ENCODE measurements at regions not wholly inside any gene's neighbourhood (a gene's known extent, or its start where the extent isn't known, plus 50 kb on each side); places are given as distances from the start of the nearest gene placed in this dataset.

DNA sequence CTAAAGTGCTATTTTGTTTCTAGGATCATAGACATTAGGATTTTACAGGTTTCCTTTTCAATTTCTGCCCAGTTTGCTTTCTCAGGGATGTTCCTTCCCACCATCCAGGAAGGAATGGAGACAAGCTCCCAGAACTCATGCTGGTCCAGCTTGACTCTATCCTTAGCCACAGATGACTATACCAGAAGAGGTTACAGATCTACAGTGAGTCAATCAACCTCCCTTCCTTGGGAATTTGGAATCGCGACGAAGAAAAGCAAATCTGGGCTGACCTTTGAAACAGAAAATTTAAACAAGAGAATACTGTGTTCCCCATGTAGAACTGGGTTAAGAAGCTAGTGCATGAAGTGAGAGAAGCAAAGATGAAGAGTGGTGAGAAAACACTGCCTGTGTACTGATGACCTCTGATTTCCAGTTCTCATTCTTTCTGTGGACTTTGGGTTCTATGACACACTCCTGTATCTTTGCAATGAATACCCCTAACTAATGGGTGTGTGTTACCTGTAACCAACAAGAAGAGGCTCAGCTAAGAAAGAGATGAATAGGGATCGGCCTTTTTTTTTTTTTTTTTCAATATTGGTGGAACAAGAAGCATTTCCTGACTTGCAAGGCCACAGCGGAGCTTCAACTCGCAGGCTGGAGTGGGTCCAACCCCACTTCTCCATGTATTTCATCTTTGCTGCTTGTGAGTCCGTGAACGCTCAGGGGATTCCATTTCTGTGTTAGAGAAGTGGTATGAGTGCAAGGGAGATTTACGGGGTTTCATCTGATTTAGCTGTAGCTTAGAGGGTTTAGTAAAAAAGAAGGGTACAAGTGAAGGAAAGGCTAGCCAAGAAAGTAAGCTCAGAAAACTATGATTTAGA is 563.9 kb upstream of the CLINT1 start:
- H3K4me1 ChIP-seq (ENCODE audit: control insufficient read depth, insufficient read depth, low read length, poor library complexity, severe bottlenecking): no peaks in the 10 kb centered on the region
- no peak for DNase-seq

DNA sequence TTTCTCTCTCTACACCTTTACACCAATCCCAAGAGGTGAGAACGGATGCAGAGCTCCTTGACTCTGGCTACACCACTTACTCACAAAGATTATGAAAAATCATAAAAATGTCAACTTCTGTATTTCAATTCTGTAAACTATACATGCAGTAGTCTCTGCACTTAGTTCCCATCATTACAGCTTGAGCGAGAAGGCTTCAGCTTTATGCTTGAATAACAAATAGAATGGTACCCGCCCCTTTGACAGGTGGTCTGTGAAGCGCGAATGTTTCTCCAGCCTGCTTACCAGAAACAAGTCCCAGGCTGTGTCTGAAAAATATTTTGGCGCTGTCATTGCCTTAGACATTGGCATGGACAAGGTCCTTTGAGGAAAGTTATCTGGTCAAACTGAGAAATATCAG is 562.4 kb upstream of the CLINT1 start:
- Histone ChIP-seq H3K4me1 (ENCODE audit: control insufficient read depth, insufficient read depth, low read length, poor library complexity, severe bottlenecking) (no peaks in the 10 kb centered on the region), H3K27ac (ENCODE audit: insufficient read depth, low read length, poor library complexity, severe bottlenecking) (no peak overlapping the region), H3K36me3 (ENCODE audit: control insufficient read depth, insufficient read depth, low read length) (no peaks in the 10 kb centered on the region), H3K27me3 (replicated peaks; ENCODE audit: control insufficient read depth, insufficient read depth, low read length, poor library complexity, severe bottlenecking) (no peaks in the 10 kb centered on the region), H3K4me3 (ENCODE audit: insufficient read depth, low read depth, low read length, poor library complexity, severe bottlenecking) (no peak overlapping the region), H3K9me3 (ENCODE audit: control insufficient read depth, low read length) (no peaks in the 10 kb centered on the region)
- DNase-seq: no peak

More for the DNA sequence above, 563.9 kb upstream of the CLINT1 start:
- Histone ChIP-seq H3K36me3 (ENCODE audit: control insufficient read depth, insufficient read depth, low read length) (no peaks in the 10 kb centered on the region), H3K27ac (ENCODE audit: insufficient read depth, low read length, poor library complexity, severe bottlenecking) (no peak overlapping the region), H3K4me3 (ENCODE audit: insufficient read depth, low read depth, low read length, poor library complexity, severe bottlenecking) (no peak overlapping the region), H3K9me3 (ENCODE audit: control insufficient read depth, low read length) (no peaks in the 10 kb centered on the region), H3K27me3 (replicated peaks; ENCODE audit: control insufficient read depth, insufficient read depth, low read length, poor library complexity, severe bottlenecking) (no peaks in the 10 kb centered on the region)

GRCh38 chr5:158419186-158419585 is 560.2 kb upstream of the CLINT1 start:
- H3K27ac ChIP-seq (ENCODE audit: insufficient read depth, low read length, poor library complexity, severe bottlenecking): no peak overlapping the region
- H3K4me3 ChIP-seq (ENCODE audit: insufficient read depth, low read depth, low read length, poor library complexity, severe bottlenecking): no peak overlapping the region
- H3K9me3 ChIP-seq (ENCODE audit: control insufficient read depth, low read length): no peaks in the 10 kb centered on the region
- no peaks in the 10 kb centered on the region for H3K27me3 ChIP-seq (replicated peaks; ENCODE audit: control insufficient read depth, insufficient read depth, low read length, poor library complexity, severe bottlenecking)
- H3K4me1 ChIP-seq (ENCODE audit: control insufficient read depth, insufficient read depth, low read length, poor library complexity, severe bottlenecking): no peaks in the 10 kb centered on the region
- H3K36me3 ChIP-seq (ENCODE audit: control insufficient read depth, insufficient read depth, low read length): no peaks in the 10 kb centered on the region
- no peak for DNase-seq

GRCh38 chr5:158414780-158415179 is 555.8 kb upstream of the CLINT1 start:
- no peak for DNase-seq
- Histone ChIP-seq H3K4me3 (ENCODE audit: insufficient read depth, low read depth, low read length, poor library complexity, severe bottlenecking) (no peak overlapping the region), H3K36me3 (ENCODE audit: control insufficient read depth, insufficient read depth, low read length) (no peaks in the 10 kb centered on the region), H3K4me1 (ENCODE audit: control insufficient read depth, insufficient read depth, low read length, poor library complexity, severe bottlenecking) (no peaks in the 10 kb centered on the region), H3K27ac (ENCODE audit: insufficient read depth, low read length, poor library complexity, severe bottlenecking) (no peak overlapping the region), H3K27me3 (replicated peaks; ENCODE audit: control insufficient read depth, insufficient read depth, low read length, poor library complexity, severe bottlenecking) (no peaks in the 10 kb centered on the region), H3K9me3 (ENCODE audit: control insufficient read depth, low read length) (no peaks in the 10 kb centered on the region)

GRCh38 chr5:158414333-158414762 is 555.4 kb upstream of the CLINT1 start:
- no peaks in the 10 kb centered on the region for H3K4me1 ChIP-seq (ENCODE audit: control insufficient read depth, insufficient read depth, low read length, poor library complexity, severe bottlenecking)

GRCh38 chr5:158413122-158413680 is 554.3 kb upstream of the CLINT1 start:
- Histone ChIP-seq H3K36me3 (ENCODE audit: control insufficient read depth, insufficient read depth, low read length) (no peaks in the 10 kb centered on the region), H3K4me3 (ENCODE audit: insufficient read depth, low read depth, low read length, poor library complexity, severe bottlenecking) (no peak overlapping the region), H3K27me3 (replicated peaks; ENCODE audit: control insufficient read depth, insufficient read depth, low read length, poor library complexity, severe bottlenecking) (no peaks in the 10 kb centered on the region), H3K9me3 (ENCODE audit: control insufficient read depth, low read length) (no peaks in the 10 kb centered on the region), H3K27ac (ENCODE audit: insufficient read depth, low read length, poor library complexity, severe bottlenecking) (no peak overlapping the region), H3K4me1 (ENCODE audit: control insufficient read depth, insufficient read depth, low read length, poor library complexity, severe bottlenecking) (no peaks in the 10 kb centered on the region)
- DNase-seq: no peak

More at GRCh38 chr5:158414333-158414762, 555.4 kb upstream of the CLINT1 start:
- H3K4me3 ChIP-seq (ENCODE audit: insufficient read depth, low read depth, low read length, poor library complexity, severe bottlenecking): no peak overlapping the region
- no peaks in the 10 kb centered on the region for H3K27me3 ChIP-seq (replicated peaks; ENCODE audit: control insufficient read depth, insufficient read depth, low read length, poor library complexity, severe bottlenecking)
- H3K27ac ChIP-seq (ENCODE audit: insufficient read depth, low read length, poor library complexity, severe bottlenecking): no peak overlapping the region
- no peaks in the 10 kb centered on the region for H3K36me3 ChIP-seq (ENCODE audit: control insufficient read depth, insufficient read depth, low read length)
- DNase-seq: no peak
- no peaks in the 10 kb centered on the region for H3K9me3 ChIP-seq (ENCODE audit: control insufficient read depth, low read length)

DNA sequence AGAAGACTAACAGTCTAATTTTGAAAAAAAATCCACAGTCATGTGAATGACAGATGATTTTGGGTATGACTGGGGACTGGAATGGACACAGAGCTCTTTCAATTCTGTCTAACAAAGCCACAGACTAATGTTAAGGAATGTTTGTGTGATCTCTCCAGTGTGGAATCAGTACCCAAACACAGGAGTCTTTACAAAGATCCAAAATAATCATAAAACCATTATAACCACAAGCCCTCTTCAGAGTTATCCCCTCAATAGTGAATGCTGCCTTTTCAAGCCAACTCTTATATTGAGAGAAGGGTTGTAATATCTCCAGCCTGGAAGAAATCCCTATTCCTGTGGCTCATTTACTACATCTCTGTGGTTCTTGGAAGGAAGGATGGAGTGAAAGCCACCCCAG is 552.0 kb upstream of the CLINT1 start:
- no peaks in the 10 kb centered on the region for H3K9me3 ChIP-seq (ENCODE audit: control insufficient read depth, low read length)
- no peaks in the 10 kb centered on the region for H3K4me1 ChIP-seq (ENCODE audit: control insufficient read depth, insufficient read depth, low read length, poor library complexity, severe bottlenecking)
- no peaks in the 10 kb centered on the region for H3K36me3 ChIP-seq (ENCODE audit: control insufficient read depth, insufficient read depth, low read length)
- H3K4me3 ChIP-seq (ENCODE audit: insufficient read depth, low read depth, low read length, poor library complexity, severe bottlenecking): no peak overlapping the region
- no peaks in the 10 kb centered on the region for H3K27me3 ChIP-seq (replicated peaks; ENCODE audit: control insufficient read depth, insufficient read depth, low read length, poor library complexity, severe bottlenecking)
- no peak overlapping the region for H3K27ac ChIP-seq (ENCODE audit: insufficient read depth, low read length, poor library complexity, severe bottlenecking)
- no peak for DNase-seq

DNA sequence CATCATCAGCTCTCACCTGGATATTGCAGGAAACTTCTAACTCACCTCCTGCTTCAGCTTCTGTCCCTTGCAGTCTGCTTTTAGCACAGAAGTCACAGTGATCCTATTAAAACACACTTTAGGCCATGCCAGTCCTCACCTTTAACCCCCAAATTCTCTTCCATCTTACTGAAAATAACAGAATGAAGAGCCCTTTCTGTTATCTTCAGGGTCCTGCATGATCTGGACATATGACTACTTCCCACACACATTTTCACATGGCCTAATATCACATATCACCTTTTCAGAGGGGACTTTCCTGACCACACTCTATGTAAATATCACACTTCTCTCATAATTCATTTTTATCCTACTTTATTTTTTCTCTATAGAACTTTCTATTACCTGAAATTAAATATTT is 550.6 kb upstream of the CLINT1 start:
- H3K27ac ChIP-seq (ENCODE audit: insufficient read depth, low read length, poor library complexity, severe bottlenecking): no peak overlapping the region

GRCh38 chr5:158407824-158408195 is 548.9 kb upstream of the CLINT1 start:
- Histone ChIP-seq H3K9me3 (ENCODE audit: control insufficient read depth, low read length) (no peaks in the 10 kb centered on the region), H3K36me3 (ENCODE audit: control insufficient read depth, insufficient read depth, low read length) (no peaks in the 10 kb centered on the region), H3K27ac (ENCODE audit: insufficient read depth, low read length, poor library complexity, severe bottlenecking) (no peak overlapping the region), H3K27me3 (replicated peaks; ENCODE audit: control insufficient read depth, insufficient read depth, low read length, poor library complexity, severe bottlenecking) (no peaks in the 10 kb centered on the region), H3K4me3 (ENCODE audit: insufficient read depth, low read depth, low read length, poor library complexity, severe bottlenecking) (no peak overlapping the region), H3K4me1 (ENCODE audit: control insufficient read depth, insufficient read depth, low read length, poor library complexity, severe bottlenecking) (no peaks in the 10 kb centered on the region)
- no peak for DNase-seq

More for the DNA sequence above, 550.6 kb upstream of the CLINT1 start:
- Histone ChIP-seq H3K4me3 (ENCODE audit: insufficient read depth, low read depth, low read length, poor library complexity, severe bottlenecking) (no peak overlapping the region), H3K4me1 (ENCODE audit: control insufficient read depth, insufficient read depth, low read length, poor library complexity, severe bottlenecking) (no peaks in the 10 kb centered on the region), H3K36me3 (ENCODE audit: control insufficient read depth, insufficient read depth, low read length) (no peaks in the 10 kb centered on the region), H3K9me3 (ENCODE audit: control insufficient read depth, low read length) (no peaks in the 10 kb centered on the region), H3K27me3 (replicated peaks; ENCODE audit: control insufficient read depth, insufficient read depth, low read length, poor library complexity, severe bottlenecking) (no peaks in the 10 kb centered on the region)
- no peak for DNase-seq

All from effector memory CD4-positive, alpha-beta T cell (primary cell).